Activated CD8-positive, alpha-beta T cell treated with anti-CD3 and anti-CD28 coated beads for 36 hours (primary cell): ENCODE measurements at regions not wholly inside any gene's neighbourhood (a gene's known extent, or its start where the extent isn't known, plus 50 kb on each side); places are given as distances from the start of the nearest gene placed in this dataset.
A peak's percentile ranks its signal among the peaks of the same experiment; 100 is the strongest.

Experiments
- ATAC-seq: fragments of 200-7000 bp; cut with Tn5 transposase; one replicate; pipeline ENCODE4 v1.10.0; 2021; ENCODE audit warnings: mild to moderate bottlenecking, moderate library complexity
- CTCF ChIA-PET: fragments of 350-600 bp; sonication (Branson Sonifier 250); formaldehyde crosslinking; loops from one replicate; lab custom pipeline; 2021; ENCODE audit warnings: antibody characterized with exemption; lab: Charles Lee
- POLR2A ChIA-PET: fragments of 350-600 bp; sonication (Branson Sonifier 250); formaldehyde crosslinking; loops from one replicate; lab custom pipeline; 2021; ENCODE audit warnings: antibody characterized with exemption; lab: Charles Lee
- DNase-seq: peaks from one replicate; pipeline ENCODE4 v3.0.0-alpha.2; 2020
- H3K27ac Mint-ChIP-seq: one replicate; pipeline ENCODE4 v1.8.0; 2021; ENCODE audit warnings: mild to moderate bottlenecking, mixed read lengths
- H3K27me3 Mint-ChIP-seq: one replicate; pipeline ENCODE4 v1.8.0; 2021; ENCODE audit warnings: mixed read lengths
- H3K36me3 Mint-ChIP-seq: one replicate; pipeline ENCODE4 v1.8.0; 2021; ENCODE audit warnings: low read depth, mixed read lengths
- H3K4me1 Mint-ChIP-seq: one replicate; pipeline ENCODE4 v1.8.0; 2021; ENCODE audit warnings: low read depth, mixed read lengths
- H3K4me3 Mint-ChIP-seq: one replicate; pipeline ENCODE4 v1.8.0; 2021; ENCODE audit warnings: mild to moderate bottlenecking, moderate library complexity, mixed read lengths
- H3K9me3 Mint-ChIP-seq: one replicate; pipeline ENCODE4 v1.8.0; 2021; ENCODE audit warnings: mixed read lengths
- CTCF ChIP-seq: fragments of 200-600 bp; IDR thresholded peaks from one replicate; pipeline ENCODE4 v1.8.0; 2022; ENCODE audit warnings: antibody characterized with exemption, mild to moderate bottlenecking
- intact Hi-C: fragments of 100-400 bp; cut with micrococcal nuclease; formaldehyde crosslinking; loops from one replicate; pipeline ENCODE4 v1.10.0; 2022

DNA sequence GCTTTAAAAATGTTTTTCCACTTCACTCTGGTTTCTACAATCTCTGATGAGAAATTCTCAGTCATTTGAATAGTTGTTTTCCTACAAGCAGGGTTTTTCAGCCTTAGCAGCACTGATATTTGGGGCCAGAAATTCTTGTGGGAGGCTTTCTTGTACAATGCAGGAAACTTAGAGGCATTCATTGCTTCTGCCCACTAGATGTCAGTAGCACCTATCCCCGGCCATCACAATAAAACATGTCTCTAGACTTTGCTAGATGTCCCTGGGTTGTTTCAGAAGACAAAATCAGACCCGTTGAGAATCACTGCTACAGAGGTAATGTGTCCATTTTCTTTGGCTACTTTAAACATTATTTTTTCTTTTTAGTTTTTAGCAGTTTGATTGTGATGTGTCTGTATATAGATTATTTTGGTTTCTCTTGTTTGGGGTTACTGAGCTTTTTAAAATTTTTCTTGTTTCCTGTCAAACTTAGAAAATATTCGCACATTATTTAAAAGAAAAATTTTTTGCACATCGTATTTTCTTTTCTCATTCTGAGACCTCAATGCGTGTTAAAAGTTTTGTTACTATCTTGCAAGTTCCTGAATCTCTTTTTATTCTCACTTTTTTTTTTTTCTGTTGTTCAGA lies 60.8 kb upstream of the CCDC179 start:
- H3K27me3 Mint-ChIP-seq = no peaks in the 10 kb centered on the region
- TF ChIP-seq CTCF = peak; percentile 60
- ChIA-PET CTCF (no interaction called here), POLR2A (no interaction called here)
- no peaks in the 10 kb centered on the region for H3K9me3 Mint-ChIP-seq
- no peaks in the 10 kb centered on the region for H3K36me3 Mint-ChIP-seq
- H3K4me1 Mint-ChIP-seq = peaks cover 5% of the 10 kb centered on the region
- DNase-seq (peak; percentile 30), ATAC-seq (peak; percentile 66)
- intact Hi-C loops = no loop called here
- H3K4me3 Mint-ChIP-seq = no peak overlapping the region
- no peak overlapping the region for H3K27ac Mint-ChIP-seq

- DNase-seq (no peak), ATAC-seq (no peak)
- Mint-ChIP-seq H3K36me3 (no peaks in the 10 kb centered on the region), H3K4me3 (no peak overlapping the region), H3K9me3 (no peaks in the 10 kb centered on the region), H3K27ac (no peak overlapping the region), H3K4me1 (peaks cover 5% of the 10 kb centered on the region), H3K27me3 (no peaks in the 10 kb centered on the region)
- CTCF ChIA-PET = no interaction called here
- TF ChIP-seq CTCF = no peak
- POLR2A ChIA-PET = no interaction called here
- intact Hi-C loops = no loop called here
Measured at GRCh38 chr11:22922672-22923071, 62.4 kb upstream of the CCDC179 start.

- ChIA-PET CTCF (interaction anchor here (1.2 kb wide), 1 partner anchor 12 kb away, joined by 4 read pairs; no protein-coding TSS in a partner anchor), POLR2A (no interaction called here)
- H3K4me3 Mint-ChIP-seq = no peak overlapping the region
- DNase-seq = no peak
- ATAC-seq = no peak
- intact Hi-C loops = no loop called here
- no peak overlapping the region for H3K27ac Mint-ChIP-seq
- H3K9me3 Mint-ChIP-seq = no peaks in the 10 kb centered on the region
- H3K27me3 Mint-ChIP-seq = no peaks in the 10 kb centered on the region
- no peaks in the 10 kb centered on the region for H3K36me3 Mint-ChIP-seq
- H3K4me1 Mint-ChIP-seq = peaks cover 5% of the 10 kb centered on the region
- no peak for TF ChIP-seq CTCF
Measured at GRCh38 chr11:22923561-22923960, 63.3 kb upstream of the CCDC179 start.

- H3K4me1 Mint-ChIP-seq = peaks cover 5% of the 10 kb centered on the region
- CTCF ChIA-PET = no interaction called here
- intact Hi-C loops = no loop called here
- POLR2A ChIA-PET = no interaction called here
- H3K36me3 Mint-ChIP-seq = no peaks in the 10 kb centered on the region
- H3K27ac Mint-ChIP-seq = no peak overlapping the region
- no peak for DNase-seq
- no peak for ATAC-seq
- TF ChIP-seq CTCF = no peak
- H3K27me3 Mint-ChIP-seq = no peaks in the 10 kb centered on the region
- H3K9me3 Mint-ChIP-seq = no peaks in the 10 kb centered on the region
- no peak overlapping the region for H3K4me3 Mint-ChIP-seq
Measured at GRCh38 chr11:22926341-22926740, 66.1 kb upstream of the CCDC179 start.

GRCh38 chr11:22927793-22928192 lies 67.5 kb upstream of the CCDC179 start:
- no peaks in the 10 kb centered on the region for H3K9me3 Mint-ChIP-seq
- intact Hi-C loops = no loop called here
- no peak for TF ChIP-seq CTCF
- ChIA-PET POLR2A (no interaction called here), CTCF (interaction anchor here (1.3 kb wide), 1 partner anchor 52 kb away, joined by 4 read pairs; no protein-coding TSS in a partner anchor)
- H3K4me1 Mint-ChIP-seq = peaks cover 5% of the 10 kb centered on the region
- no peak overlapping the region for H3K27ac Mint-ChIP-seq
- H3K36me3 Mint-ChIP-seq = no peaks in the 10 kb centered on the region
- no peak overlapping the region for H3K4me3 Mint-ChIP-seq
- no peak for ATAC-seq
- no peaks in the 10 kb centered on the region for H3K27me3 Mint-ChIP-seq
- DNase-seq = no peak
